Lower leg skin (tissue), 4 donors: ENCODE measurements at regions not wholly inside any gene's neighbourhood (a gene's known extent, or its start where the extent isn't known, plus 50 kb on each side); places are given as distances from the start of the nearest gene placed in this dataset.

Source experiments
- DNase-seq, 2 donors: peaks; one replicate each; pipeline ENCODE4 v3.0.0-alpha.2; 2019; ENCODE audit warnings: low spot score in 2 of 2
- H3K4me3 ChIP-seq: fragments of 200-600 bp; sonication (generic); 2 replicates; pipeline ENCODE4 v1.5.1; 2017; ENCODE audit warnings: mild to moderate bottlenecking, low read depth; ENCODE audit not compliant: poor library complexity, severe bottlenecking
- CTCF ChIP-seq, 3 donors: fragments of 450-650 bp; IDR thresholded peaks; one replicate each; pipeline ENCODE4 v1.5.1; 2016; ENCODE audit warnings: antibody characterized with exemption in 3 of 3, mild to moderate bottlenecking in 3 of 3, moderate library complexity in 2 of 3
- POLR2A ChIP-seq, 2 donors: fragments of 450-650 bp; IDR thresholded peaks; one replicate each; pipeline ENCODE4 v1.6.1; 2016 to 2017; ENCODE audit warnings: antibody characterized with exemption in 2 of 2, mild to moderate bottlenecking in 1 of 2, moderate library complexity in 1 of 2
- WGBS, 2 donors: methylation state at CpG; one replicate each; pipeline ENCODE4 v1.1.5; 2018; 5-methylcytosine and 5-hydroxymethylcytosine counted together
- intact Hi-C: fragments of 100-400 bp; cut with DNase I; formaldehyde crosslinking; loops from one replicate; pipeline ENCODE4 v1.15.0; 2023; ENCODE audit warnings: low total_unique reads

- no peak for DNase-seq
- TF ChIP-seq POLR2A (IDR thresholded peaks at IDR 0.05) (no peak), CTCF (IDR thresholded peaks at IDR 0.05) (no peak)
- intact Hi-C loops, result no loop called here
- H3K4me3 ChIP-seq, result no peak overlapping the region
- WGBS, 2 donors, result 60 to 64% methylated on average over 5 of the region's 5 CpGs
Observed at GRCh38 chr2:147101941-147102790, 742.7 kb upstream of the ACVR2A start.

- no peak overlapping the region for H3K4me3 ChIP-seq
- DNase-seq, result no peak
- TF ChIP-seq POLR2A (IDR thresholded peaks at IDR 0.05), result no peak
- intact Hi-C loops, result no loop called here
Observed at GRCh38 chr2:147100406-147101035, 744.3 kb upstream of the ACVR2A start.

- intact Hi-C loops, result no loop called here
- 79 to 86% methylated on average over 2 of the region's 2 CpGs for WGBS, 2 donors
- DNase-seq, result no peak
- TF ChIP-seq CTCF (IDR thresholded peaks at IDR 0.05) (no peak), POLR2A (IDR thresholded peaks at IDR 0.05) (no peak)
- no peak overlapping the region for H3K4me3 ChIP-seq
Observed at GRCh38 chr2:147099845-147100244, 745.0 kb upstream of the ACVR2A start.

GRCh38 chr2:147098940-147099339 is 745.9 kb upstream of the ACVR2A start:
- no peak overlapping the region for H3K4me3 ChIP-seq
- intact Hi-C loops, result no loop called here
- WGBS, 2 donors, result 60 to 62% methylated on average over 1 of the region's 1 CpG
- DNase-seq, result no peak
- TF ChIP-seq CTCF (IDR thresholded peaks at IDR 0.05) (no peak), POLR2A (IDR thresholded peaks at IDR 0.05) (no peak)

- intact Hi-C loops, result no loop called here
- H3K4me3 ChIP-seq, result no peak overlapping the region
- DNase-seq, result no peak
- no peak for TF ChIP-seq POLR2A (IDR thresholded peaks at IDR 0.05)
- TF ChIP-seq CTCF (IDR thresholded peaks at IDR 0.05), result no peak
Observed at GRCh38 chr2:147097747-147098146, 747.1 kb upstream of the ACVR2A start.

GRCh38 chr2:147096671-147097070 is 748.2 kb upstream of the ACVR2A start:
- no peak for TF ChIP-seq POLR2A (IDR thresholded peaks at IDR 0.05)
- TF ChIP-seq CTCF (IDR thresholded peaks at IDR 0.05), result no peak
- H3K4me3 ChIP-seq, result no peak overlapping the region
- intact Hi-C loops, result no loop called here
- DNase-seq, result no peak
